H9 (cell line): ENCODE measurements at regions not wholly inside any gene's neighbourhood (a gene's known extent, or its start where the extent isn't known, plus 50 kb on each side); places are given as distances from the start of the nearest gene placed in this dataset.

Source experiments
- DNase-seq: peaks from one replicate; pipeline ENCODE4 v3.0.0-alpha.2; 2017
- H2AFZ ChIP-seq: one replicate; pipeline ENCODE4 v1.6.1; 2013; ENCODE audit warnings: mild to moderate bottlenecking, low read length, control low read depth, moderate library complexity
- H2AK5ac ChIP-seq: 2 replicates; pipeline ENCODE4 v1.6.1; 2013; ENCODE audit warnings: low read length, control low read depth, mixed read lengths; ENCODE audit not compliant: insufficient read length
- H2BK120ac ChIP-seq: one replicate; pipeline ENCODE4 v1.6.1; 2013; ENCODE audit warnings: low read depth, mild to moderate bottlenecking, low read length, control low read depth, inconsistent platforms; ENCODE audit not compliant: poor library complexity, severe bottlenecking
- H2BK12ac ChIP-seq: 2 replicates; pipeline ENCODE4 v1.6.1; 2013; ENCODE audit warnings: low read length, control low read depth, mixed read lengths, low read depth; ENCODE audit not compliant: insufficient read length
- H2BK15ac ChIP-seq: 2 replicates; pipeline ENCODE4 v1.6.1; 2013; ENCODE audit warnings: low read depth, low read length, control low read depth
- H2BK20ac ChIP-seq: one replicate; pipeline ENCODE4 v1.6.1; 2013; ENCODE audit warnings: low read depth, mild to moderate bottlenecking, low read length, control low read depth, inconsistent platforms; ENCODE audit not compliant: poor library complexity, severe bottlenecking
- H2BK5ac ChIP-seq: 2 replicates; pipeline ENCODE4 v1.6.1; 2013; ENCODE audit warnings: low read length, control low read depth, mixed read lengths; ENCODE audit not compliant: insufficient read length
- H3K14ac ChIP-seq: 2 replicates; pipeline ENCODE4 v1.6.1; 2013; ENCODE audit warnings: low read length, control low read depth; ENCODE audit not compliant: insufficient read depth
- H3K18ac ChIP-seq: 2 replicates; pipeline ENCODE4 v1.6.1; 2013; ENCODE audit warnings: low read depth, mild to moderate bottlenecking, mixed read lengths, low read length, control low read depth; ENCODE audit not compliant: insufficient read length
- H3K23ac ChIP-seq: 2 replicates; pipeline ENCODE4 v1.6.1; 2013; ENCODE audit warnings: low read length, control low read depth, mixed read lengths, low read depth; ENCODE audit not compliant: insufficient read length
- H3K23me2 ChIP-seq: 2 replicates; pipeline ENCODE4 v1.6.1; 2013; ENCODE audit warnings: low read depth, mild to moderate bottlenecking, mixed read lengths, low read length, control low read depth; ENCODE audit not compliant: insufficient read length, poor library complexity, severe bottlenecking
- H3K27ac ChIP-seq: 2 replicates; pipeline ENCODE4 v1.5.1; 2013; ENCODE audit warnings: low read length, control low read depth, mixed read lengths, low read depth; ENCODE audit not compliant: insufficient read length
- H3K27me3 ChIP-seq: 2 replicates; pipeline ENCODE4 v1.6.1; 2013; ENCODE audit warnings: low read length, control low read depth, inconsistent platforms; ENCODE audit not compliant: insufficient read depth
- H3K4ac ChIP-seq: 2 replicates; pipeline ENCODE4 v1.6.1; 2013; ENCODE audit warnings: low read depth, mild to moderate bottlenecking, control low read depth, inconsistent platforms, low read length, moderate library complexity
- H3K4me1 ChIP-seq: 2 replicates; pipeline ENCODE4 v1.6.1; 2013; ENCODE audit warnings: low read length, control low read depth, inconsistent platforms; ENCODE audit not compliant: insufficient read depth
- H3K4me2 ChIP-seq: 2 replicates; pipeline ENCODE4 v1.6.1; 2013; ENCODE audit warnings: low read length, control low read depth, mixed read lengths; ENCODE audit not compliant: insufficient read length, insufficient read depth
- H3K56ac ChIP-seq: 2 replicates; pipeline ENCODE4 v1.6.1; 2013; ENCODE audit warnings: low read depth, mild to moderate bottlenecking, mixed read lengths, low read length, control low read depth; ENCODE audit not compliant: insufficient read length
- H3K79me1 ChIP-seq: 2 replicates; pipeline ENCODE4 v1.6.1; 2013; ENCODE audit warnings: low read depth, mild to moderate bottlenecking, moderate library complexity, low read length, control low read depth, inconsistent platforms; ENCODE audit not compliant: insufficient read depth, poor library complexity, severe bottlenecking
- H3K79me2 ChIP-seq: 2 replicates; pipeline ENCODE4 v1.6.1; 2013; ENCODE audit warnings: low read length, control low read depth, inconsistent platforms; ENCODE audit not compliant: insufficient read depth
- H3K9ac ChIP-seq: 2 replicates; pipeline ENCODE4 v1.6.1; 2013; ENCODE audit warnings: low read length, control low read depth, mixed read lengths; ENCODE audit not compliant: insufficient read length; ENCODE audit errors: extremely low read depth
- H3K9me3 ChIP-seq: one replicate; pipeline ENCODE4 v1.6.1; 2013; ENCODE audit warnings: low read depth, low read length, inconsistent platforms; ENCODE audit not compliant: control insufficient read depth
- H3T11ph ChIP-seq: one replicate; pipeline ENCODE4 v1.6.1; 2013; ENCODE audit warnings: mild to moderate bottlenecking, low read length, control low read depth, inconsistent platforms
- H4K20me1 ChIP-seq: one replicate; pipeline ENCODE4 v1.6.1; 2013; ENCODE audit not compliant: control insufficient read depth, insufficient read length, insufficient read depth
- H4K5ac ChIP-seq: 2 replicates; pipeline ENCODE4 v1.6.1; 2013; ENCODE audit warnings: low read depth, mild to moderate bottlenecking, mixed read lengths, low read length, control low read depth; ENCODE audit not compliant: insufficient read length
- H4K8ac ChIP-seq: replicated peaks from 2 replicates; pipeline ENCODE4 v1.6.1; 2013; ENCODE audit warnings: low read length, control low read depth, mixed read lengths, low read depth; ENCODE audit not compliant: insufficient read length
- H4K91ac ChIP-seq: 2 replicates; pipeline ENCODE4 v1.6.1; 2013; ENCODE audit warnings: low read depth, mild to moderate bottlenecking, moderate library complexity, mixed read lengths, low read length, control low read depth; ENCODE audit not compliant: insufficient read length
- H3K27ac Mint-ChIP-seq, 3 experiments: 2 replicates in 2 of 3; 3 replicates in 1 of 3; pipeline ENCODE4 v1.8.0; 2020 to 2021; ENCODE audit warnings: mixed read lengths in 3 of 3, mild to moderate bottlenecking in 1 of 3, moderate library complexity in 1 of 3
- H3K27me3 Mint-ChIP-seq: 2 replicates; pipeline ENCODE4 v1.8.0; 2021; ENCODE audit warnings: low read depth, mild to moderate bottlenecking, moderate library complexity, mixed read lengths
- H3K36me3 Mint-ChIP-seq, 3 experiments: 2 replicates in 2 of 3; 3 replicates in 1 of 3; pipeline ENCODE4 v1.8.0; 2020 to 2021; ENCODE audit warnings: low read depth in 3 of 3, mixed read lengths in 3 of 3; ENCODE audit not compliant: insufficient read depth in 1 of 3
- H3K4me1 Mint-ChIP-seq, 2 experiments: 2 replicates each; pipeline ENCODE4 v1.8.0; 2020; ENCODE audit warnings: mixed read lengths in 2 of 2
- H3K4me3 Mint-ChIP-seq, 2 experiments: 2 replicates in 1 of 2; 3 replicates in 1 of 2; pipeline ENCODE4 v1.8.0; 2020 to 2021; ENCODE audit warnings: mild to moderate bottlenecking in 2 of 2, mixed read lengths in 2 of 2, moderate library complexity in 1 of 2
- H3K9me3 Mint-ChIP-seq, 2 experiments: 2 replicates in 1 of 2; 3 replicates in 1 of 2; pipeline ENCODE4 v1.8.0; 2020; ENCODE audit warnings: mild to moderate bottlenecking in 2 of 2, mixed read lengths in 2 of 2, moderate library complexity in 1 of 2
- CTCF ChIP-seq: fragments of 200-600 bp; sonication (generic); conservative IDR thresholded peaks from 3 replicates; pipeline ENCODE4 v1.8.0; 2021; ENCODE audit warnings: antibody characterized with exemption, mild to moderate bottlenecking
- WGBS: extraction: QIAGEN DNeasy Blood & Tissue Kit; methylation state at CpG from one replicate; pipeline ENCODE4 v1.1.7; 2013; ENCODE audit warnings: missing lambda C conversion rate, low lambda C conversion rate, mixed read lengths; ENCODE audit not compliant: insufficient read length; ENCODE audit errors: extremely low coverage; 5-methylcytosine and 5-hydroxymethylcytosine counted together

DNA sequence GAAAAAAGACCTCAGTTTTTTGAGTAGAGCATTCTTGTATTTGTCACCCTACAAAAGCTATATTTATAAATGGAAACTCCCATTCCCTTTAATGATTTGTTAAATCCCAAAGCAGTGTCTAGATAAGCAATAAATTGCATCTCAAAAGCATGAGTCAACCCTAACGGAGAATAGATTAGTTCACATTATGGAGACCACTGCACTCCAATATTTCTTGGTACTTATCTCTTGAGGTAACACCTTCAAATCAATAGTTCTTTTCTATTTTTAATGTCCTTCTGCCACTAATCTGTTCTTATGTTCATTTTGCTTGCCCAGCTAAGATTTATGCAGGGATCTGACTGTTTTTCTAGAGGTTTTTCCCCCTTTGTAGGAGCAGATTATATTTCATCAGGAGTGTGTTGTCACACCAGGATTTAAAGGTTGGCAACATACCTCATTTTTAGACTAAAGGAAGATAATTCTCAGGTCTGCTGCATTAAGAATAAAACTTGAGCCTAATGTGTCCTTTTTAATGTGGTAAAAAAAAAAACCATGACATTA is 91.4 kb upstream of the ADGRG2 start:
- Histone ChIP-seq H4K5ac (no peak overlapping the region), H3K14ac (no peak overlapping the region), H2BK15ac (no peak overlapping the region), H4K20me1 (no peaks in the 10 kb centered on the region), H2AFZ (no peak overlapping the region), H3K56ac (no peak overlapping the region), H3K79me2 (no peaks in the 10 kb centered on the region), H3T11ph (no peak overlapping the region), H3K23me2 (no peaks in the 10 kb centered on the region), H3K9ac (no peak overlapping the region), H3K18ac (no peak overlapping the region), H3K9me3 (peaks cover 8% of the 10 kb centered on the region), H2BK20ac (no peak overlapping the region), H4K91ac (no peak overlapping the region), H4K8ac (no peak overlapping the region), H3K23ac (no peak overlapping the region), H3K4ac (no peak overlapping the region), H2BK5ac (no peak overlapping the region), H3K27me3 (no peaks in the 10 kb centered on the region), H3K79me1 (no peaks in the 10 kb centered on the region), H2AK5ac (no peak overlapping the region), H3K4me2 (no peak overlapping the region), H2BK12ac (no peak overlapping the region), H3K27ac (no peak overlapping the region), H3K4me1 (no peaks in the 10 kb centered on the region), H2BK120ac (no peak overlapping the region)
- no peak for DNase-seq
- no peak overlapping the region for H3K4me3 Mint-ChIP-seq
- peaks cover 5% of the 10 kb centered on the region; the same call in 1 of the 2 replicates for H3K27me3 Mint-ChIP-seq
- H3K36me3 Mint-ChIP-seq: 0 out of 7 replicates have a peak, but pooled peaks cover 0 to 2% (median 0%) of the 10 kb centered on the region in 3 experiments
- H3K4me1 Mint-ChIP-seq: no peaks in the 10 kb centered on the region
- TF ChIP-seq CTCF: no peak
- no peak overlapping the region for H3K27ac Mint-ChIP-seq
- WGBS: no CpG with 5 or more reads among the region's 1 CpG
- H3K9me3 Mint-ChIP-seq: peaks cover 68 to 69% of the 10 kb centered on the region in 2 experiments
